ENCODE measurements at regions not wholly inside any gene's neighbourhood (a gene's known extent, or its start where the extent isn't known, plus 50 kb on each side); places are given as distances from the start of the nearest gene placed in this dataset.

GRCh38 chr6:150499882-150500312, 99.8 kb upstream of the PLEKHG1 start:
- TF ChIP-seq CTCF (IDR thresholded peaks at IDR 0.05; ENCODE audit: insufficient read depth, low read length, poor library complexity, severe bottlenecking) (no peak), EZH2phosphoT487 (conservative IDR thresholded peaks at IDR 0.05; ENCODE audit: low read length) (no peak)
